GM10248 (cell line): ENCODE measurements at regions not wholly inside any gene's neighbourhood (a gene's known extent, or its start where the extent isn't known, plus 50 kb on each side); places are given as distances from the start of the nearest gene placed in this dataset.

Source experiments
- CTCF ChIA-PET: fragments of 300-600 bp; sonication (Branson Sonifier 250); formaldehyde crosslinking; extraction: SDS; loops from one replicate; lab custom pipeline; 2021; ENCODE audit warnings: antibody characterized with exemption; lab: Yijun Ruan, JAX
- POLR2A ChIA-PET: fragments of 350-650 bp; sonication (Branson Sonifier 250); formaldehyde crosslinking; extraction: SDS; loops from one replicate; lab custom pipeline; 2020; ENCODE audit warnings: antibody characterized with exemption; lab: Yijun Ruan, JAX
- DNase-seq: peaks from one replicate; pipeline ENCODE4 v3.0.0; 2012; ENCODE audit errors: extremely low spot score
- CTCF ChIP-seq: IDR thresholded peaks from 2 replicates; pipeline ENCODE4 v1.5.1; 2012; ENCODE audit warnings: mild to moderate bottlenecking, low read depth; ENCODE audit errors: extremely low read depth, missing control alignments, control extremely low read depth

- no peak for DNase-seq
- ChIA-PET CTCF (no interaction called here), POLR2A (no interaction called here)
- no peak for TF ChIP-seq CTCF
These were observed 345.4 kb downstream of the DUSP10 start for GRCh38 chr1:221396526-221396925.

- CTCF ChIA-PET, result interaction anchor here (1.8 kb wide), 1 partner anchor 10 kb away, joined by 5 read pairs; no protein-coding TSS in a partner anchor
- no peak for TF ChIP-seq CTCF
- POLR2A ChIA-PET, result no interaction called here
- no peak for DNase-seq
These were observed 344.7 kb downstream of the DUSP10 start for GRCh38 chr1:221397141-221397540.

GRCh38 chr1:221397606-221398005, 344.3 kb downstream of the DUSP10 start:
- ChIA-PET POLR2A (no interaction called here), CTCF (interaction anchor here (1.8 kb wide), 1 partner anchor 9 kb away, joined by 5 read pairs; no protein-coding TSS in a partner anchor)
- DNase-seq, result no peak

GRCh38 chr1:221405146-221405545, 336.7 kb downstream of the DUSP10 start:
- TF ChIP-seq CTCF, result no peak
- POLR2A ChIA-PET, result no interaction called here
- CTCF ChIA-PET, result interaction anchor here (0.9 kb wide), 1 partner anchor 856 kb away, joined by 3 read pairs; no protein-coding TSS in a partner anchor
- DNase-seq, result no peak

More at GRCh38 chr1:221397606-221398005, 344.3 kb downstream of the DUSP10 start:
- TF ChIP-seq CTCF, result no peak

GRCh38 chr1:221408117-221408803, 333.6 kb downstream of the DUSP10 start:
- DNase-seq, result no peak
- no peak for TF ChIP-seq CTCF
- ChIA-PET POLR2A (no interaction called here), CTCF (no interaction called here)

- CTCF ChIA-PET, result interaction anchor here (0.7 to 1.2 kb wide), 2 partner anchors 20 to 24 kb away, joined by 3 to 9 read pairs; no protein-coding TSS in a partner anchor
- POLR2A ChIA-PET, result no interaction called here
- DNase-seq, result no peak
- no peak for TF ChIP-seq CTCF
These were observed 330.6 kb downstream of the DUSP10 start for GRCh38 chr1:221411283-221411682.
